RPMI7951 (cell line): ENCODE measurements at regions not wholly inside any gene's neighbourhood (a gene's known extent, or its start where the extent isn't known, plus 50 kb on each side); places are given as distances from the start of the nearest gene placed in this dataset.
A peak's percentile ranks its signal among the peaks of the same experiment; 100 is the strongest.
"Not testable (repeated sequence)": the region's sequence is repeated elsewhere in the genome, so short reads cannot be mapped to it uniquely, and the experiment has no call there.

Experiments
- DNase-seq: peaks from one replicate; pipeline ENCODE4 v3.0.0-alpha.2; 2012; ENCODE audit warnings: low read depth

- DNase-seq, result no peak
Measured at GRCh38 chr6:113662093-113662665, 195.0 kb upstream of the MARCKS start.

GRCh38 chr6:113662688-113663333 lies 194.3 kb upstream of the MARCKS start:
- no peak for DNase-seq

GRCh38 chr6:113664909-113665308 lies 192.2 kb upstream of the MARCKS start:
- no peak for DNase-seq

GRCh38 chr6:113668641-113669408 lies 188.3 kb upstream of the MARCKS start:
- DNase-seq, result no peak

- DNase-seq, result no peak
Measured at GRCh38 chr6:113669606-113670005, 187.5 kb upstream of the MARCKS start.

GRCh38 chr6:113671421-113671820 lies 185.7 kb upstream of the MARCKS start:
- DNase-seq, result no peak

- peak; percentile 15 for DNase-seq
Measured at GRCh38 chr6:113672491-113673149, 184.5 kb upstream of the MARCKS start.

- DNase-seq, result no peak
Measured at GRCh38 chr6:113674075-113674474, 183.1 kb upstream of the MARCKS start.

- DNase-seq, result no peak
Measured at GRCh38 chr6:113676057-113676456, 181.1 kb upstream of the MARCKS start.

- DNase-seq, result no peak
Measured at GRCh38 chr6:113676968-113677367, 180.2 kb upstream of the MARCKS start.

- no peak for DNase-seq
Measured at GRCh38 chr6:113679051-113679450, 178.1 kb upstream of the MARCKS start.

- no peak for DNase-seq
Measured at GRCh38 chr6:113680301-113680700, 176.8 kb upstream of the MARCKS start.

- DNase-seq, result no peak
Measured at GRCh38 chr6:113683968-113684367, 173.2 kb upstream of the MARCKS start.

- peak; percentile 23 for DNase-seq
Measured at GRCh38 chr6:113684382-113684901, 172.7 kb upstream of the MARCKS start.

- no peak for DNase-seq
Measured at GRCh38 chr6:113686049-113686448, 171.1 kb upstream of the MARCKS start.

GRCh38 chr6:113689620-113690019 lies 167.5 kb upstream of the MARCKS start:
- not testable (repeated sequence) for DNase-seq

GRCh38 chr6:113690281-113691259 lies 166.6 kb upstream of the MARCKS start:
- DNase-seq, result peak; percentile 84

GRCh38 chr6:113691260-113691656 lies 165.9 kb upstream of the MARCKS start:
- DNase-seq, result no peak

- no peak for DNase-seq
Measured at GRCh38 chr6:113693851-113694250, 163.3 kb upstream of the MARCKS start.

- DNase-seq, result peak; percentile 66
Measured at GRCh38 chr6:113694278-113695077, 162.7 kb upstream of the MARCKS start.
